HAP-1 (cell line): ENCODE measurements at regions not wholly inside any gene's neighbourhood (a gene's known extent, or its start where the extent isn't known, plus 50 kb on each side); places are given as distances from the start of the nearest gene placed in this dataset.
"Not testable (repeated sequence)": the region's sequence is repeated elsewhere in the genome, so short reads cannot be mapped to it uniquely, and the experiment has no call there.

ENCODE experiments used
- DNase-seq, 2 experiments: peaks; one replicate each; pipeline ENCODE4 v3.0.0-alpha.2; 2016 to 2020; ENCODE audit warnings: low spot score in 2 of 2
- H3K27me3 ChIP-seq: fragments of 250-450 bp; sonication (Bioruptor Pico); 2 replicates; pipeline ENCODE4 v1.5.1; 2020; ENCODE audit warnings: low read depth, mild to moderate bottlenecking, moderate library complexity
- H3K36me3 ChIP-seq: fragments of 250-450 bp; sonication (Bioruptor Pico); replicated peaks from 2 replicates; pipeline ENCODE4 v1.5.1; 2020; ENCODE audit warnings: mild to moderate bottlenecking
- H3K4me1 ChIP-seq: fragments of 250-450 bp; sonication (Bioruptor Pico); 2 replicates; pipeline ENCODE4 v1.5.1; 2020; ENCODE audit warnings: mild to moderate bottlenecking
- H3K4me3 ChIP-seq: fragments of 250-450 bp; sonication (Bioruptor Pico); 2 replicates; pipeline ENCODE4 v1.5.1; 2020; ENCODE audit warnings: mild to moderate bottlenecking, moderate library complexity
- H3K9me3 ChIP-seq: fragments of 250-450 bp; sonication (Bioruptor Pico); 2 replicates; pipeline ENCODE4 v1.5.1; 2020; ENCODE audit warnings: mild to moderate bottlenecking, moderate library complexity
- in situ Hi-C: fragments of 300-500 bp; cut with MboI; formaldehyde crosslinking; loops from 3 replicates; pipeline ENCODE4 v1.14.3; 2020; ENCODE audit warnings: low sequenced_read_pairs, inconsistent platforms, mixed read lengths

DNA sequence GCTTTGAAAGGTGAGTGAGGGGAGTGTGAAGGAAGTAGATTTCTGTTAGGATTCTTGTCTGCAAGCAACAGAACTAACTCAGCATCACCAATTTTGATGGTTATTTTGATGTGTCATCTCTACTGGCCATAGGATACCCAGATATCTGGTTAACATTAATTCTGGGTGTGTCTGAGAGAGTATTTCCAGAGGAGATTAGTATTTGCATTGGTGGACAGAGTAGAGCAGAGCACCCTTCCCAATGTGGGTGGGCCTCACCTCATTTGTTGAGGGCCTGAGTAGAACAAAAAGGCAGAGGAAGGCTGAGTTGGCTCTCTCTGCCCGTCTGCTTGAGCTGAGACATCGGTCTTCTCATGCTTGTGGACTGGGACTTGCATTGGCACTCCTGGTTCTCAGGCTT lies 121.8 kb upstream of the POU3F1 start:
- Histone ChIP-seq H3K4me1 (no peaks in the 10 kb centered on the region), H3K9me3 (no peaks in the 10 kb centered on the region), H3K4me3 (no peak overlapping the region), H3K36me3 (no peaks in the 10 kb centered on the region), H3K27me3 (peaks cover 8% of the 10 kb centered on the region)
- DNase-seq, result no peak
- in situ Hi-C loops, result no loop called here

DNA sequence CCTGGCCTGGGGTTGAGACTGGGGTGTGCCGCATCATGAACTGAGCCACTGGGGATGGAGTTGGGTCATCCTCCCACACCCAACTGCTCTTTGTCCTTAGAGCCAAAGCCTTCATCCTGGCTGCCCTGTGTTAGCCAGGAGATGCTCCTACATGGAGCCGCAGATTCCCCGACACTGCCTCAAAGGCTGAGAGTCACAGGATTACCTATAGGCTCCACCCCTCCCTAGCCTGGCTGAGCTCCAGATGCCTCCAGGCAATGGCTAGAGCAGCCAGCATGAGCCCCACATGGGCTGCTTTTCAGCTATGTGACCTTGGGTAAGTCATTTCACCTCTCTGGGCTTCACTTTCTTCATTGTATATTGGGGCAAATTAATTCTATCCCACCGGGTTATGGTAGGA lies 119.9 kb upstream of the POU3F1 start:
- DNase-seq, result peak in 1 of 2 experiments; percentile 65
- H3K36me3 ChIP-seq, result no peaks in the 10 kb centered on the region
- no peaks in the 10 kb centered on the region for H3K4me1 ChIP-seq
- in situ Hi-C loops, result no loop called here
- peaks cover 8% of the 10 kb centered on the region for H3K27me3 ChIP-seq
- H3K4me3 ChIP-seq, result no peak overlapping the region
- no peaks in the 10 kb centered on the region for H3K9me3 ChIP-seq

- Histone ChIP-seq H3K36me3 (no peaks in the 10 kb centered on the region), H3K27me3 (no peaks in the 10 kb centered on the region), H3K4me1 (peaks cover 25% of the 10 kb centered on the region), H3K9me3 (no peaks in the 10 kb centered on the region), H3K4me3 (peak overlapping the region; percentile 10; the same call in 1 of the 2 replicates)
- peak; percentile 83 to 94 for DNase-seq
- in situ Hi-C loops, result no loop called here
Observed at GRCh38 chr1:38153778-38154470, 107.3 kb upstream of the POU3F1 start.

- Histone ChIP-seq H3K4me1 (peaks cover 25% of the 10 kb centered on the region), H3K36me3 (no peaks in the 10 kb centered on the region), H3K4me3 (peak overlapping the region; percentile 10; the same call in 1 of the 2 replicates), H3K27me3 (no peaks in the 10 kb centered on the region), H3K9me3 (no peaks in the 10 kb centered on the region)
- peak; percentile 84 to 95 for DNase-seq
- in situ Hi-C loops, result no loop called here
Observed at GRCh38 chr1:38153066-38153777, 106.6 kb upstream of the POU3F1 start.

DNA sequence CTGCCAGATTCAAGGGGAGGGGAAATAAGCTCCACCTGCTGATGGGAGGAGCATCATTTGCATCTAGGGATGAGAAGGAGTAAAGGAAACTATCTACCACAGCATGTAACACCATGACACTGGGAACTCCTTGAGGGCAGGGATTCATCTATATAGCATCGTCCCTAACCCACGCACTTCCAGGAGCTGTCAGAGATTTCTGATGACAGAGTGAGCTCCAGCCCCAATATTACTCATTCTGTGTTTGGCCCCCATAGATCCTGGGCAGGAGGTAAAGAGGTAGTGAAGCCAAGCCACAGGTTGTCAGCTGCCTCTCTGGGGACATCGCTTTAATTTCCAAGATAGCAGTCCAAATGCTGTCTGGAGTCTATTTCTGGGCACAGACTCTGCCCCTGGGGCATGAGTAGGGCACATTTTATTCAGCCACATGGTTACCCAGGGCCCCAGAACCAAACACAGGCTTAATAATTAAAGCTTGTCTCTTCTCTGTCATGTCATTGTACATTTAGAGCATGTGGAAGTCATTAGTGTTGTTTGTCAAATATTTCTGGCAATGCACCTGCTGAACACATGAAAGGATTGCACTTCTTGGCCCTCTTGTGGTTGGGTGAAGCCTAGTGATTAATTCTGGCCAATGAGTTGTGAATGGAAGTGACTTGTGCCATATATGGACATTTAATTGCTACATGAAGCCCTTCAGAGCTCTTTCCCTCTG lies 105.9 kb upstream of the POU3F1 start:
- peak; percentile 57 to 75 for DNase-seq
- no peaks in the 10 kb centered on the region for H3K27me3 ChIP-seq
- peaks cover 25% of the 10 kb centered on the region for H3K4me1 ChIP-seq
- H3K36me3 ChIP-seq, result no peaks in the 10 kb centered on the region
- no peaks in the 10 kb centered on the region for H3K9me3 ChIP-seq
- in situ Hi-C loops, result no loop called here
- no peak overlapping the region for H3K4me3 ChIP-seq

- DNase-seq, result no peak
- Histone ChIP-seq H3K27me3 (no peaks in the 10 kb centered on the region), H3K4me1 (peaks cover 25% of the 10 kb centered on the region), H3K36me3 (no peaks in the 10 kb centered on the region), H3K9me3 (no peaks in the 10 kb centered on the region), H3K4me3 (no peak overlapping the region)
- in situ Hi-C loops, result no loop called here
Observed at GRCh38 chr1:38151399-38151798, 104.8 kb upstream of the POU3F1 start.

GRCh38 chr1:38146079-38146478 lies 99.5 kb upstream of the POU3F1 start:
- H3K4me3 ChIP-seq, H3K9me3 ChIP-seq, DNase-seq, H3K36me3 ChIP-seq, H3K27me3 ChIP-seq, in situ Hi-C loops, H3K4me1 ChIP-seq: not testable (repeated sequence)

DNA sequence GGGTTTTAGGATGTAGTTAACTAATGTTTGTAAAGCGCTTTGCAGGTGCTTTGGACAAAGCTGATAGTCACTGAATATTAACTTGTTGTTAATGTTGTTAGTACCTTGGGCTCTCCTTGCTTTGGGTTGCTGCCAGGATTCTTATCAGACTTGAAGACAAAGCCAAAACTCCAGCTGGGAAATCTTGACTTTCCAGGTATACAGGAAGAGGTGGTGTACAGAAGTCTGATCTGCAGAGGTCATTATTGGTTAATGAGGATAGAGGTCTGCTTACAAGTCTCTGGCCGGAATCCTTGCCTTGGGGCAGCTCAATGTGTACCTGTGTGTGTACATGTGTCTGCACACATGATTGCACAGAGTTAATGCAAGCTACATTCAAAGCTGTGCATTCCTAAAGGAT lies 96.0 kb upstream of the POU3F1 start:
- no peak for DNase-seq
- H3K4me3 ChIP-seq, result no peak overlapping the region

GRCh38 chr1:38141483-38141882 lies 94.9 kb upstream of the POU3F1 start:
- in situ Hi-C loops, result no loop called here
- peaks cover 11% of the 10 kb centered on the region for H3K27me3 ChIP-seq
- no peak for DNase-seq
- H3K4me3 ChIP-seq, result no peak overlapping the region
- H3K9me3 ChIP-seq, result 0 out of 2 replicates have a peak, but pooled peaks cover 4% of the 10 kb centered on the region
- H3K4me1 ChIP-seq, result no peaks in the 10 kb centered on the region
- H3K36me3 ChIP-seq, result no peaks in the 10 kb centered on the region

More for the DNA sequence above, 96.0 kb upstream of the POU3F1 start:
- no peaks in the 10 kb centered on the region for H3K36me3 ChIP-seq
- H3K9me3 ChIP-seq, result 0 out of 2 replicates have a peak, but pooled peaks cover 4% of the 10 kb centered on the region
- in situ Hi-C loops, result no loop called here
- H3K27me3 ChIP-seq, result peaks cover 7% of the 10 kb centered on the region
- no peaks in the 10 kb centered on the region for H3K4me1 ChIP-seq

DNA sequence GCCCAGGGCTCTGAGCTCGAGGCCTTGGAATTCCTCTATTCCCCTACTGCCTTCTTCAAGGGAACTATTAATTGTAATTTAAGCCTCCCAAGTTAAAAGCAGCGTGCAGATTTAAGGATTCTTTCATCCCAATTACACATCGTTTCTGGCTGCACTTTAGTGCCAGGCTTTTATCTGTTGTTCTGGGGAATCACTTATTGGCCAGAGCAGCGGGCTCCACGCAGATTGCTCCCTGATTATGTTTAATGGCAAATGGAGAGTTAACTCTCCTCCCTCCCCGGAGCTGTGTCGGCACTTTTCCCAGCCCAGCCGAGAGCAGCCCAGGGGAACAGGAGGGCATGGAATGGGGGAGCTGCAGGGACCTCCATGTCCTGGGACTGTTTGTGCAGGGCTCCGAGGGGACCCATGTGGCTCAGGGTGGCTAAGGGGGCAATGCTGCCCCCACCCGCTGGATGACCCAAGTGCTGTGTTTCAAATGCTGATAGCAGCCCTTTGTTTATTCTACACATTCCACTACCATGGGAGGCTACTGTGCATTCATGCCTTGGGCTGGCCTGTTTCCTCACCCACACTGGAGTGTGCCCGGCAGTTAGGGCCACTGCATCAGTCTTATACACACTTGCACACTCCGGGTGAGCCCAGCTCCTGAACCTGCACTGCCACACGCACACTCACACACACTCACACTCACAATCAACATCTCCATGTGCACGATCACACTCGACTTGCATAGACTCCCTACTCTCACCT lies 93.3 kb upstream of the POU3F1 start:
- H3K36me3 ChIP-seq, result no peaks in the 10 kb centered on the region
- in situ Hi-C loops, result no loop called here
- H3K4me3 ChIP-seq, result no peak overlapping the region
- H3K27me3 ChIP-seq, result peaks cover 11% of the 10 kb centered on the region
- H3K9me3 ChIP-seq, result no peaks in the 10 kb centered on the region
- no peaks in the 10 kb centered on the region for H3K4me1 ChIP-seq
- no peak for DNase-seq

- H3K4me1 ChIP-seq, result no peaks in the 10 kb centered on the region
- in situ Hi-C loops, result no loop called here
- no peak for DNase-seq
Observed at GRCh38 chr1:38138498-38139233, 92.1 kb upstream of the POU3F1 start.

GRCh38 chr1:38137164-38137563 lies 90.6 kb upstream of the POU3F1 start:
- Histone ChIP-seq H3K4me3 (no peak overlapping the region), H3K4me1 (no peaks in the 10 kb centered on the region), H3K27me3 (peaks cover 13% of the 10 kb centered on the region), H3K36me3 (no peaks in the 10 kb centered on the region), H3K9me3 (no peaks in the 10 kb centered on the region)
- DNase-seq, result no peak
- in situ Hi-C loops, result no loop called here

More at GRCh38 chr1:38138498-38139233, 92.1 kb upstream of the POU3F1 start:
- no peaks in the 10 kb centered on the region for H3K36me3 ChIP-seq
- H3K27me3 ChIP-seq, result peaks cover 13% of the 10 kb centered on the region
- no peak overlapping the region for H3K4me3 ChIP-seq
- no peaks in the 10 kb centered on the region for H3K9me3 ChIP-seq
